GM19193 (cell line): ENCODE measurements at regions not wholly inside any gene's neighbourhood (a gene's known extent, or its start where the extent isn't known, plus 50 kb on each side); places are given as distances from the start of the nearest gene placed in this dataset.

Experiments used
- POLR2A ChIP-seq: IDR thresholded peaks from 4 replicates; pipeline ENCODE4 v1.6.1; 2011; ENCODE audit not compliant: insufficient read depth, insufficient read length; ENCODE audit errors: extremely low read depth

DNA sequence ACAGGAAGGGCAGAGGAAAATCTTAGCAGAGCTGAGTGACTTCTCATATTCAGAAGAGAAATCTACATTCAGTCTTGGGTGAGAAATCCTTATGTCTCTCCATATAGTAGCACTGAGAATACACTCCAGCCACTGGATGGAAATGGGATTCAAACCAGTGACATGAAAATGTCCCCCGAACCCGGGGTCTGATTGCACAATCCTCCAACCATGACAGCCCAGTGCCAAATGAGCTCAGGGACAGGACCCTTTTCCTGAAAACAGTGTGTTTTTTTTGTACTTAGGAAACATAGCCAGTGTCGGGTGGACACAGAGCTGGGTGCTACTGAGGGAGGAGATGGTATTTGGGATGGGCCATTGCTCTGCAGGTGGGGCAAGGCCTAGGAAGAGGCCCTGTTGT lies 185.6 kb downstream of the CXCL12 start:
- no peak for TF ChIP-seq POLR2A

GRCh38 chr10:44198780-44199097 lies 186.2 kb downstream of the CXCL12 start:
- no peak for TF ChIP-seq POLR2A

DNA sequence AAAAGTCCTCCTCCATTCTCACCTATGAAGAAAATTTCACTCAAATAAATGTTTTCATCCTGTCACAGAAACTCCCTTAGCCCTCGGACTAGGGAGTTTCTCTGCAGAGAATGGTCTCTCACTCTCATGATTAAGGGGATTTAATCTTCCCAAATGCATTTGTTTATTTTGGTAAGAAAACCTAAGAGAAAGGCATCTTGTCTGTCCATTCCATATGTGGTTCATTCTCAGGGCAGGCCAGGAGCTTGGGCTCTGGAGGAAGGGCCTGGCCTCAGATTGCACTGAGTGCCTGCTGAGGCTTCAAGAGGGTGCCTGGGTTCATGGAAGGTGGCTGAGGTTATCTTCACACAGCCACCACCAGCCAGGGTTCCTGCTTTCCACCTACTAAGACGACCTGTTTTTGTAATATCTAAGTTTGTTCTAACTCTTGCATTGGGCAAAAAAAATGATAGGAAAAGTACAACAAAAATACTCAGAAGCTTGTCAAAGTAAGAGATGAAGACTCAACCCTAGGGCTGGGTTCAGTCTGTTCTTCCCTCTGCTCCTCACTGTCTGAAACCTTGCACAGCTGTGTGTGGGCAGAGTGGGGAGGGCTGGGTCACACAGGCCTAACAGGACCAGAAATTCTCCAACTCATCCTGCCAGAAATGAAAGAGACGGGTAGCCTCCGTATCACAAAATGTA lies 186.7 kb downstream of the CXCL12 start:
- TF ChIP-seq POLR2A: no peak

DNA sequence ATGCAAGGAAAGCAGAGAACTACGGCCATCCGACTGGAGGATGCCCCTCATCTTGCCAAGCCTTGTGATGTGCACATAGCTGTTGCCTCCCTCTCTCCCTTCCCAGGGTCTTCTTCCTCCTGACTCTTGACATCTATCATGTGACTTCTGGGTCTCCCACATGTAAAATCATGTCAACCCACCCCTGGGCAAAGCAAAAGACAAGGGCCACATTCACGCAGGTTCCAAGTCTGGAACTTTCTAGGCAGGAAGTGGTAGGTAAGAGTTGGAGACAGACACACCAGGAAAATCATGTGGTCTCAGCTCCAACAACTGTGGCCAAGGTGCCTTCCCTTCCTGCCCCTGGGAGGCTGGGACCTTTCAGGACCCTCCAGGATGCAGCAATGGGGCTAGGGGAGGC lies 187.3 kb downstream of the CXCL12 start:
- TF ChIP-seq POLR2A: no peak

- no peak for TF ChIP-seq POLR2A
Observed at GRCh38 chr10:44196336-44196735, 188.6 kb downstream of the CXCL12 start.

GRCh38 chr10:44196008-44196320 lies 188.9 kb downstream of the CXCL12 start:
- no peak for TF ChIP-seq POLR2A

DNA sequence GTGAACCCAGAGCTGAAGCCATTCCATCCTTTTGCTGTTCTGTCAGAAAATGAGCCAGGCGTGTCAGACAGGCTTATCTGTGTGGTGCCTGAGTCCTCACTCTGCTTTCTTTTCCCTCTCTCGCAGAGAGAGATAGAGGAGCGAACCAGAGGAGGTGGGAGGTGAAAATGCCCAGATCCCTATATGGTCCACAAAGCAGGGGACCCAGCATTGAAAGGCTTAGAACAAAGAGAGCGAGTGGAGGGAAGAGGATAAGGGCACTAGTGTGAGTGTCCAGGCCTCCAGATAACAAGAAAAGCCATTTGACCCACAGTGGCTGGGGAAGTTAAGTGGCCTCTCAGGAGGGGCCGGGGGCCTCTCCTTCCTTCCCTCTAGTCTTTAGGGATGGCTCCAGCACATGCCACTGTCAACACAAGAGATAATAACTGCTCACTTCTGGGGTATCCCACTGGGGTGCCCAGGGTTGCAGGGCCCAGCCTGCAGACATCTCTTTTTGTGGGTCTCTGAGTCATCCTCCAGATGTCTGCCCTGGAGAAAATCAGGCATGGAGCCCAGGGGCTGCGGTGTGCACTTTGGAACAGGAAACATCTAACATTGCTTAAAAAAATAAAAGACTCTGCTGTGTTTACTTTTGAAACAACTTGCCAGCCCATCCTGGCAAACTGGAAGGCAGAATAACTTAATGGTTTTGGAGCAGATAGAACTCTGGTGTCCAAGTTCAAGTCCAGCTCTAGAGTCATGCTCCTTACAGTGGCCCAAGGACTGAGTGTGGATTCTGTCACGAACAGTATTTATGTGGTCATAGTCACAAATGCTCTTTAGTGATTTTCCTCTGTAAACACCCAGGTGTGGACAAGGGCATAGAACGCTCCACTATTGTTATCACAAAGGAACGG lies 189.5 kb downstream of the CXCL12 start:
- TF ChIP-seq POLR2A: no peak

DNA sequence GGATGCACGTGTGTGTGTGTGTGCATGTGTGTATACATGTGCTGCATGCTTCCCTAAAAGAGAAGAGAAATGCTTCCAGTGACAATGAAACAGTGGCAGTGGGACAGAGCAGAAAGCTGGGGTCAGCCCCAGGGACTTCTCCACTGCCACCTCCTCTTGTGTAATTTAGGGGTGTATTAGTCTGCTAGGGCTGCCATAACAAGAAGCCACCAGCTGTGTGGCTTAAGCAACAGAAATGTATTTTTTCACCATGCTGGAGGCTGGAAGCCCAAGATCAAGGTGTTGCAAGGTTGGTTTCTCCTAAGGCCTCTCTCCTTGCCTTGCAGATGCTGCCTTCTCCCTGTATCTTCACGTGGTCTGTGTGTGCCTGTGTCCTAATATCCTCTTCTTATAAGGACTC lies 190.5 kb downstream of the CXCL12 start:
- no peak for TF ChIP-seq POLR2A

GRCh38 chr10:44193567-44194220 lies 191.2 kb downstream of the CXCL12 start:
- TF ChIP-seq POLR2A: no peak

GRCh38 chr10:44193166-44193565 lies 191.7 kb downstream of the CXCL12 start:
- no peak for TF ChIP-seq POLR2A

- no peak for TF ChIP-seq POLR2A
Observed at GRCh38 chr10:44192435-44192834, 192.5 kb downstream of the CXCL12 start.

DNA sequence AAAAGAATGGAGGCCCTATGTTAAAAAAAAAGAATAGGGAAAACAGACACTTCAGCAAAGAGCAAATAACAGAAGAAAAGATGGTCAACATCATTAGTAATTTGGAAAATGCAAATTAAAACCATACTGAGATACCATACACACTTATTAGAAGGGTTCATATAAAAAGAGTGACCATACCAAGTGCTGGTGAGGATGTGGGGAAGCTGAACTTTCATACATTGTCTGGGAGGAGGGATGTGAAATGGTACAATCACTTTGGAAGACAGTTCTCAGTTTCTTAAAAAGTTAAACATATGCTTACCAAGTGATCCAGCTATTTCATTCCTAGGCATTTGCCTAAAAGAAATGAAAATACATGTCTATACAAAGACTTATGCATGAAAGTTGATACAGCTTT lies 194.4 kb downstream of the CXCL12 start:
- TF ChIP-seq POLR2A: no peak

DNA sequence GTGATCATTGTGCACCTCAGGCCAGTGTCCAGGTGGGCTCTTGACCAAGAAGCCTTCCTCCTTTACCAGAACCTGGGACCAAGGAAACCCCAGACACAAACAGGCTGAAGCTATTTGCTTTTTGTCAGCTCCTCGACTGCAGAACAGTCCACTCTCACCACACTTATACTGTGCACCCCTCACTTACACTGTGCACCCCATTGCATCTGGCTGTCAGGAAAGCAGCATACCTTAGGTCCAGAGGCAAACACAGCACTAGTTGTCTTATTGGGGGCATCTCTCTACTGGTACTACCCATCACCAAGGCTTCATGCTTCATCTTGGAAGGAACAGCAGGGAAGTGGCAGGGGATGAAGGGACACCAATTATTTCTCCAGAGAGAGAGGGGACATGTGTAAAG lies 198.1 kb downstream of the CXCL12 start:
- TF ChIP-seq POLR2A: no peak

- TF ChIP-seq POLR2A: no peak
Observed at GRCh38 chr10:44186150-44186549, 198.7 kb downstream of the CXCL12 start.

- no peak for TF ChIP-seq POLR2A
Observed at GRCh38 chr10:44185315-44185666, 199.6 kb downstream of the CXCL12 start.
